Stomach (tissue), 4 donors: ENCODE measurements at regions not wholly inside any gene's neighbourhood (a gene's known extent, or its start where the extent isn't known, plus 50 kb on each side); places are given as distances from the start of the nearest gene placed in this dataset.

Experiments used
- CTCF ChIP-seq, 7 experiments: fragments of 450-650 bp in 4 of 7; fragments of 200-600 bp in 3 of 7; sonication (generic) in 3 of 7; IDR thresholded peaks; one replicate each; pipeline ENCODE4 v1.5.1; 2016 to 2019; ENCODE audit warnings: antibody characterized with exemption in 7 of 7, control low read depth in 2 of 7, mild to moderate bottlenecking in 1 of 7
- EP300 ChIP-seq: sonication (generic); formaldehyde crosslinking; IDR thresholded peaks from one replicate; pipeline ENCODE4 v1.6.1; 2017; ENCODE audit warnings: antibody characterized with exemption

- TF ChIP-seq CTCF (IDR thresholded peaks at IDR 0.05), result no peak
- no peak for TF ChIP-seq EP300
Measured at GRCh38 chr1:237975376-237975775, 84.7 kb upstream of the ZP4 start.
